H1 (cell line): ENCODE measurements at regions not wholly inside any gene's neighbourhood (a gene's known extent, or its start where the extent isn't known, plus 50 kb on each side); places are given as distances from the start of the nearest gene placed in this dataset.

Experiments
- NANOG ChIP-seq: IDR thresholded peaks from 2 replicates; pipeline ENCODE4 v1.6.1; 2011; ENCODE audit warnings: low read length, low read depth, mild to moderate bottlenecking, inconsistent platforms; ENCODE audit not compliant: insufficient read depth, poor library complexity, severe bottlenecking
- POU5F1 ChIP-seq: IDR thresholded peaks from 2 replicates; pipeline ENCODE4 v1.6.1; 2011; ENCODE audit warnings: low read depth, mild to moderate bottlenecking, low read length, moderate library complexity
- RNF2 ChIP-seq: fragments of 200-900, 300-1000 bp; sonication (generic); IDR thresholded peaks from 2 replicates; pipeline ENCODE4 v1.7.1; 2016; ENCODE audit warnings: borderline replicate concordance, low read depth, mild to moderate bottlenecking, antibody characterized with exemption, low read length; ENCODE audit not compliant: poor library complexity, severe bottlenecking; ENCODE audit errors: missing control alignments
- SIN3A ChIP-seq, 2 experiments: IDR thresholded peaks in 1 of 2; conservative IDR thresholded peaks in 1 of 2; 2 replicates each; pipeline ENCODE4 v1.6.1; 2011 to 2012; ENCODE audit warnings: low read length in 2 of 2, improper control_type of control experiment in 1 of 2, low read depth in 1 of 2, mild to moderate bottlenecking in 1 of 2
- TAF1 ChIP-seq: IDR thresholded peaks from 2 replicates; pipeline ENCODE4 v1.6.1; 2011; ENCODE audit warnings: mild to moderate bottlenecking, low read depth, low read length
- TF ChIP-seq, protein P1 (sequence below): IDR thresholded peaks from 2 replicates; pipeline ENCODE4 v1.6.1; 2012; ENCODE audit warnings: low read length, inconsistent platforms

DNA sequence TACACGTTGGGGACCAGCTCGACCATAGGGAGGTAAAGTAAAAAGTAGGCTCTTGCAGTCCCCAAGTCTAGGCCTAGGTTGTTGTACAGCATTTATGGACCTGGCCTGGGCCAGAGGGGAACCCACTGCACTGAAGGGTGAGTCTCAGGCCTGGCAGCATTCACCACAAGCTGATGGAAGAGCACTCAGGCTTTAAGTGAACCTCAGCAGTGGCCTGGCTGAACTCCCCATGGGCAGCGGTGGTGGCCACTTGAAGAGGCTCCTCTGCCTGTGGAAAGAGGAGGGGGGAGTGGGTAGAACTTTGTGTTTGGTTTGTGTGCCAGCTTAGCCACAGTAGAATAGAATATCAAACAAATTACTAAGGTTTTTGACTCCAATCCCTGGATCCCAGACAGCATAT lies 176.2 kb upstream of the PRMT6 start (continued):
- TF ChIP-seq, protein P1, sequence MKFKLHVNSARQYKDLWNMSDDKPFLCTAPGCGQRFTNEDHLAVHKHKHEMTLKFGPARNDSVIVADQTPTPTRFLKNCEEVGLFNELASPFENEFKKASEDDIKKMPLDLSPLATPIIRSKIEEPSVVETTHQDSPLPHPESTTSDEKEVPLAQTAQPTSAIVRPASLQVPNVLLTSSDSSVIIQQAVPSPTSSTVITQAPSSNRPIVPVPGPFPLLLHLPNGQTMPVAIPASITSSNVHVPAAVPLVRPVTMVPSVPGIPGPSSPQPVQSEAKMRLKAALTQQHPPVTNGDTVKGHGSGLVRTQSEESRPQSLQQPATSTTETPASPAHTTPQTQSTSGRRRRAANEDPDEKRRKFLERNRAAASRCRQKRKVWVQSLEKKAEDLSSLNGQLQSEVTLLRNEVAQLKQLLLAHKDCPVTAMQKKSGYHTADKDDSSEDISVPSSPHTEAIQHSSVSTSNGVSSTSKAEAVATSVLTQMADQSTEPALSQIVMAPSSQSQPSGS: no peak
- TF ChIP-seq NANOG: no peak
- TF ChIP-seq TAF1: no peak
- no peak for TF ChIP-seq RNF2
- TF ChIP-seq POU5F1: no peak
- no peak for TF ChIP-seq SIN3A (conservative IDR thresholded peaks at IDR 0.05 in 1 of 2, IDR thresholded peaks at IDR 0.05 in 1 of 2; ENCODE audit: low read depth in 1 of 2, low read length in 2 of 2)
